Right lobe of liver (tissue), 6 donors: ENCODE measurements at regions not wholly inside any gene's neighbourhood (a gene's known extent, or its start where the extent isn't known, plus 50 kb on each side); places are given as distances from the start of the nearest gene placed in this dataset.

Experiments
- ATAC-seq, 4 donors: fragments of 200-7000 bp; cut with Tn5 transposase; one replicate each; pipeline ENCODE4 v1.9.1; 2020; ENCODE audit warnings: mild to moderate bottlenecking in 4 of 4, moderate library complexity in 4 of 4
- DNase-seq, 3 donors: peaks; one replicate each; pipeline ENCODE4 v3.0.0-alpha.2; 2020
- H3K27ac ChIP-seq, 3 donors: fragments of 200-600 bp; one replicate each; pipeline ENCODE4 v1.8.0; 2022
- H3K27me3 ChIP-seq, 2 donors: fragments of 200-600 bp; one replicate each; pipeline ENCODE4 v1.8.0; 2022
- H3K36me3 ChIP-seq, 4 donors: fragments of 200-600 bp; sonication (generic) in 1 of 4; one replicate each; pipeline versions ENCODE4 v1.5.1 to v1.8.0; 2017 to 2022; ENCODE audit warnings: control low read depth in 1 of 4
- H3K4me1 ChIP-seq, 4 donors: fragments of 200-600 bp; sonication (generic) in 1 of 4; one replicate each; pipeline versions ENCODE4 v1.5.1 to v1.8.0; 2017 to 2022; ENCODE audit warnings: control low read depth in 1 of 4
- H3K4me3 ChIP-seq, 3 donors: fragments of 200-600 bp; one replicate each; pipeline ENCODE4 v1.8.0; 2022
- H3K9me3 ChIP-seq, 4 donors: fragments of 200-600 bp; sonication (generic) in 1 of 4; one replicate each; pipeline versions ENCODE4 v1.5.1 to v1.8.0; 2017 to 2022; ENCODE audit warnings: control low read depth in 1 of 4
- POLR2A ChIP-seq: fragments of 450-650 bp; IDR thresholded peaks from one replicate; pipeline ENCODE4 v1.6.1; 2017; ENCODE audit warnings: antibody characterized with exemption, mild to moderate bottlenecking
- WGBS: methylation state at CpG from one replicate; pipeline ENCODE4 v1.1.6; 2018; ENCODE audit warnings: low coverage, low lambda C conversion rate; ENCODE audit not compliant: insufficient coverage; ENCODE audit errors: missing lambda C conversion rate; 5-methylcytosine and 5-hydroxymethylcytosine counted together
- intact Hi-C, 2 donors: fragments of 100-400 bp; cut with DNase I; formaldehyde crosslinking; loops; one replicate each; pipeline versions ENCODE4 v1.11.2 to v1.14.1; 2022
- TF ChIP-seq, protein P1 (sequence below), 4 donors: fragments of 200-600 bp in 3 of 4; fragments of 450-650 bp in 1 of 4; IDR thresholded peaks; one replicate each; pipeline versions ENCODE4 v1.5.1 to v1.8.0; 2016 to 2022; ENCODE audit warnings: antibody characterized with exemption in 4 of 4, mild to moderate bottlenecking in 2 of 4
- donor health status: DM: no; HTN: yes; CAD: no.
- donor health status: DM: no; HTN: no; CAD: no.
- donor health status: DM: no; HTN: no; CAD: no.
- donor health status: DM: no; HTN: yes; CAD: no.
- donor health status: DM: no; HTN: yes; CAD: no.

DNA sequence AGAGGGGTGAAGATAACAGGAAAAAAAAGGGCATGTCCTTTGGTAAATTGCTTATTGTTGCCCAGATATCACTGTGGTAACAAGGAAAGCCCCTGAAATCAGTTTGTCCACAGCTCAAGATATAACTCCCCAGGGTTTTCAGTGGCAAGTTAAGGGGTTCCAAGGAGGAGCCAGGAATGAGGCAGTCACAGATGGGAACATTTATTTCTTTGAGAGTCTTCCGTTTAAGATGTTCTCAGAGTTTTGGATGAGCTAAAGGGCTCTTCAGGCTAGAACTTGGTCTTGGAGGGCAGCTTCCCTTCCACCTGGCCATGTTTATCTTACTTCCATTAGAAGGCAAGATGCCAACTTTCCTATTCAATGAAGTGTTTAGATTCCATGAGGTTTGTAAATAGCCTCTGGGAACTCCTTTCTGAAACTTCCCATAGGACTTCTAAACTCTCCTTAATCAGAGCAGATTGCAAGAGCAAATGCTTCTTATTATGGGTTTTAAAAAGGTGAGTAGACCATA lies 277.6 kb upstream of the TNC start:
- no peak for TF ChIP-seq POLR2A
- TF ChIP-seq, protein P1, sequence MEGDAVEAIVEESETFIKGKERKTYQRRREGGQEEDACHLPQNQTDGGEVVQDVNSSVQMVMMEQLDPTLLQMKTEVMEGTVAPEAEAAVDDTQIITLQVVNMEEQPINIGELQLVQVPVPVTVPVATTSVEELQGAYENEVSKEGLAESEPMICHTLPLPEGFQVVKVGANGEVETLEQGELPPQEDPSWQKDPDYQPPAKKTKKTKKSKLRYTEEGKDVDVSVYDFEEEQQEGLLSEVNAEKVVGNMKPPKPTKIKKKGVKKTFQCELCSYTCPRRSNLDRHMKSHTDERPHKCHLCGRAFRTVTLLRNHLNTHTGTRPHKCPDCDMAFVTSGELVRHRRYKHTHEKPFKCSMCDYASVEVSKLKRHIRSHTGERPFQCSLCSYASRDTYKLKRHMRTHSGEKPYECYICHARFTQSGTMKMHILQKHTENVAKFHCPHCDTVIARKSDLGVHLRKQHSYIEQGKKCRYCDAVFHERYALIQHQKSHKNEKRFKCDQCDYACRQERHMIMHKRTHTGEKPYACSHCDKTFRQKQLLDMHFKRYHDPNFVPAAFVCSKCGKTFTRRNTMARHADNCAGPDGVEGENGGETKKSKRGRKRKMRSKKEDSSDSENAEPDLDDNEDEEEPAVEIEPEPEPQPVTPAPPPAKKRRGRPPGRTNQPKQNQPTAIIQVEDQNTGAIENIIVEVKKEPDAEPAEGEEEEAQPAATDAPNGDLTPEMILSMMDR (IDR thresholded peaks at IDR 0.05), result no peak
- ATAC-seq, result no peak
- Histone ChIP-seq H3K36me3 (no peaks in the 10 kb centered on the region), H3K9me3 (no peaks in the 10 kb centered on the region), H3K27me3 (no peaks in the 10 kb centered on the region), H3K4me3 (no peak overlapping the region), H3K27ac (no peak overlapping the region), H3K4me1 (no peaks in the 10 kb centered on the region)
- 20% methylated on average over 1 of the region's 1 CpG for WGBS
- DNase-seq, result no peak
- intact Hi-C loops, result no loop called here

GRCh38 chr9:115396071-115396529 lies 278.1 kb upstream of the TNC start:
- Histone ChIP-seq H3K9me3 (no peaks in the 10 kb centered on the region), H3K36me3 (no peaks in the 10 kb centered on the region), H3K27ac (no peak overlapping the region), H3K4me1 (no peaks in the 10 kb centered on the region), H3K4me3 (no peak overlapping the region), H3K27me3 (no peaks in the 10 kb centered on the region)
- ATAC-seq, result no peak
- DNase-seq, result no peak
- intact Hi-C loops, result no loop called here
- TF ChIP-seq POLR2A, result no peak
- TF ChIP-seq, protein P1 (IDR thresholded peaks at IDR 0.05), result no peak

GRCh38 chr9:115397591-115398312 lies 279.8 kb upstream of the TNC start:
- H3K4me3 ChIP-seq, result no peak overlapping the region
- TF ChIP-seq POLR2A, result no peak
- TF ChIP-seq, protein P1 (IDR thresholded peaks at IDR 0.05), result no peak
- no peaks in the 10 kb centered on the region for H3K4me1 ChIP-seq
- 70% methylated on average over 4 of the region's 4 CpGs for WGBS
- intact Hi-C loops, result no loop called here
- no peaks in the 10 kb centered on the region for H3K36me3 ChIP-seq
- DNase-seq, result no peak
- H3K9me3 ChIP-seq, result no peaks in the 10 kb centered on the region
- H3K27ac ChIP-seq, result no peak overlapping the region
- no peak for ATAC-seq
- H3K27me3 ChIP-seq, result no peaks in the 10 kb centered on the region

DNA sequence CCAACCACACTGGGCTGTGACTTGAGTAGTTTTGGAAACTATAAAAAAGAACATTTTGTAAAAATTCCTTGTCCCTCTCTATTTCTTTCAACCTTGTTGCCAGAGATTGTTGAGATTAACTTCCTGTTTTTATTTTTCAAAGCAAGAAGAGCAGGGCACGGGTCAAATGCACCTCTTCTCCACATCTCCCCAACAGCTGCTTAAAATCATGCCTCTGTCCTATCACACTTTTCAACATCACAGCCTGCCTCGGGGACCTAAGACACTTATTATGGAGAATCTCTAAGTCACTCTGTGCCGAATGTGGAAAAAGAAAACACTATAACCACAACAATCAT lies 280.3 kb upstream of the TNC start:
- Histone ChIP-seq H3K27me3 (no peaks in the 10 kb centered on the region), H3K27ac (no peak overlapping the region), H3K4me1 (no peaks in the 10 kb centered on the region), H3K9me3 (no peaks in the 10 kb centered on the region), H3K4me3 (no peak overlapping the region), H3K36me3 (no peaks in the 10 kb centered on the region)
- intact Hi-C loops, result no loop called here
- no peak for ATAC-seq
- DNase-seq, result no peak
- 56% methylated on average over 3 of the region's 3 CpGs for WGBS
- TF ChIP-seq, protein P1 (IDR thresholded peaks at IDR 0.05), result no peak
- TF ChIP-seq POLR2A, result no peak
